Panc1 (cell line): ENCODE measurements at regions not wholly inside any gene's neighbourhood (a gene's known extent, or its start where the extent isn't known, plus 50 kb on each side); places are given as distances from the start of the nearest gene placed in this dataset.

ENCODE experiments used
- POLR2AphosphoS5 ChIP-seq: IDR thresholded peaks from 2 replicates; pipeline ENCODE4 v1.6.1; 2012; ENCODE audit warnings: mild to moderate bottlenecking, low read depth, low read length, moderate library complexity
- SIN3A ChIP-seq: IDR thresholded peaks from 2 replicates; pipeline ENCODE4 v1.6.1; 2012; ENCODE audit warnings: low read depth, mild to moderate bottlenecking, low read length, moderate library complexity, borderline replicate concordance; ENCODE audit not compliant: insufficient read depth
- TCF7L2 ChIP-seq: IDR thresholded peaks from 2 replicates; pipeline ENCODE4 v1.6.1; 2011; ENCODE audit warnings: mild to moderate bottlenecking, low read depth, low read length, inconsistent platforms
- TF ChIP-seq, protein P1 (sequence below): fragments of 450-650 bp; IDR thresholded peaks from 2 replicates; pipeline ENCODE4 v1.5.1; 2017; ENCODE audit warnings: mild to moderate bottlenecking
- TF ChIP-seq, protein P2 (sequence below), 2 experiments: IDR thresholded peaks; 2 replicates each; pipeline ENCODE4 v1.6.1; 2011 to 2012; ENCODE audit warnings: low read depth in 2 of 2, control low read depth in 1 of 2, low read length in 1 of 2, mild to moderate bottlenecking in 1 of 2, moderate library complexity in 1 of 2; ENCODE audit not compliant: insufficient read depth in 1 of 2

DNA sequence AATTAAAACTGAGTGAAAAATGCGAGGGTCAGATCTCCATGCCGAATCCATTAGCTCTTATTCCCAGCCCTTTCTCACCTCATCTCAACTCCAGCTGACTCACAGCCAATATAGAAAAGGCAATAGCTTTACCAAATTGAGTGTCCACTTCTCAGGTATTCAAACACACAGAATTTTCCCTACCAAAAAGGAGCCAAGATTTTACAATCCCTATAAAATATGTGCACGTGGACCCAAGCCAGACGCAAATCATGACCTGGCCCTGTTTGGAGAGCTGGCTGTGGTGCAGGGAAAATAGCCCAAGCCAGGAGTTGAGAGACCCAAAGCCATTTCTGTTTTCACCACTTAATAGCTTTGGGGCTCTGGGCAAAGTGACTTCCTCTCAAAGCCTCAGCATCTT lies 379.7 kb upstream of the AUTS2 start:
- TF ChIP-seq SIN3A, result no peak
- TF ChIP-seq, protein P1, sequence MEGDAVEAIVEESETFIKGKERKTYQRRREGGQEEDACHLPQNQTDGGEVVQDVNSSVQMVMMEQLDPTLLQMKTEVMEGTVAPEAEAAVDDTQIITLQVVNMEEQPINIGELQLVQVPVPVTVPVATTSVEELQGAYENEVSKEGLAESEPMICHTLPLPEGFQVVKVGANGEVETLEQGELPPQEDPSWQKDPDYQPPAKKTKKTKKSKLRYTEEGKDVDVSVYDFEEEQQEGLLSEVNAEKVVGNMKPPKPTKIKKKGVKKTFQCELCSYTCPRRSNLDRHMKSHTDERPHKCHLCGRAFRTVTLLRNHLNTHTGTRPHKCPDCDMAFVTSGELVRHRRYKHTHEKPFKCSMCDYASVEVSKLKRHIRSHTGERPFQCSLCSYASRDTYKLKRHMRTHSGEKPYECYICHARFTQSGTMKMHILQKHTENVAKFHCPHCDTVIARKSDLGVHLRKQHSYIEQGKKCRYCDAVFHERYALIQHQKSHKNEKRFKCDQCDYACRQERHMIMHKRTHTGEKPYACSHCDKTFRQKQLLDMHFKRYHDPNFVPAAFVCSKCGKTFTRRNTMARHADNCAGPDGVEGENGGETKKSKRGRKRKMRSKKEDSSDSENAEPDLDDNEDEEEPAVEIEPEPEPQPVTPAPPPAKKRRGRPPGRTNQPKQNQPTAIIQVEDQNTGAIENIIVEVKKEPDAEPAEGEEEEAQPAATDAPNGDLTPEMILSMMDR, result no peak
- no peak for TF ChIP-seq POLR2AphosphoS5
- no peak for TF ChIP-seq TCF7L2
- TF ChIP-seq, protein P2, sequence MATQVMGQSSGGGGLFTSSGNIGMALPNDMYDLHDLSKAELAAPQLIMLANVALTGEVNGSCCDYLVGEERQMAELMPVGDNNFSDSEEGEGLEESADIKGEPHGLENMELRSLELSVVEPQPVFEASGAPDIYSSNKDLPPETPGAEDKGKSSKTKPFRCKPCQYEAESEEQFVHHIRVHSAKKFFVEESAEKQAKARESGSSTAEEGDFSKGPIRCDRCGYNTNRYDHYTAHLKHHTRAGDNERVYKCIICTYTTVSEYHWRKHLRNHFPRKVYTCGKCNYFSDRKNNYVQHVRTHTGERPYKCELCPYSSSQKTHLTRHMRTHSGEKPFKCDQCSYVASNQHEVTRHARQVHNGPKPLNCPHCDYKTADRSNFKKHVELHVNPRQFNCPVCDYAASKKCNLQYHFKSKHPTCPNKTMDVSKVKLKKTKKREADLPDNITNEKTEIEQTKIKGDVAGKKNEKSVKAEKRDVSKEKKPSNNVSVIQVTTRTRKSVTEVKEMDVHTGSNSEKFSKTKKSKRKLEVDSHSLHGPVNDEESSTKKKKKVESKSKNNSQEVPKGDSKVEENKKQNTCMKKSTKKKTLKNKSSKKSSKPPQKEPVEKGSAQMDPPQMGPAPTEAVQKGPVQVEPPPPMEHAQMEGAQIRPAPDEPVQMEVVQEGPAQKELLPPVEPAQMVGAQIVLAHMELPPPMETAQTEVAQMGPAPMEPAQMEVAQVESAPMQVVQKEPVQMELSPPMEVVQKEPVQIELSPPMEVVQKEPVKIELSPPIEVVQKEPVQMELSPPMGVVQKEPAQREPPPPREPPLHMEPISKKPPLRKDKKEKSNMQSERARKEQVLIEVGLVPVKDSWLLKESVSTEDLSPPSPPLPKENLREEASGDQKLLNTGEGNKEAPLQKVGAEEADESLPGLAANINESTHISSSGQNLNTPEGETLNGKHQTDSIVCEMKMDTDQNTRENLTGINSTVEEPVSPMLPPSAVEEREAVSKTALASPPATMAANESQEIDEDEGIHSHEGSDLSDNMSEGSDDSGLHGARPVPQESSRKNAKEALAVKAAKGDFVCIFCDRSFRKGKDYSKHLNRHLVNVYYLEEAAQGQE (IDR thresholded peaks at IDR 0.05; ENCODE audit: insufficient read depth in 1 of 2, low read depth in 2 of 2, low read length in 1 of 2), result no peak
